ENCODE measurements at regions not wholly inside any gene's neighbourhood (a gene's known extent, or its start where the extent isn't known, plus 50 kb on each side); places are given as distances from the start of the nearest gene placed in this dataset.

DNA sequence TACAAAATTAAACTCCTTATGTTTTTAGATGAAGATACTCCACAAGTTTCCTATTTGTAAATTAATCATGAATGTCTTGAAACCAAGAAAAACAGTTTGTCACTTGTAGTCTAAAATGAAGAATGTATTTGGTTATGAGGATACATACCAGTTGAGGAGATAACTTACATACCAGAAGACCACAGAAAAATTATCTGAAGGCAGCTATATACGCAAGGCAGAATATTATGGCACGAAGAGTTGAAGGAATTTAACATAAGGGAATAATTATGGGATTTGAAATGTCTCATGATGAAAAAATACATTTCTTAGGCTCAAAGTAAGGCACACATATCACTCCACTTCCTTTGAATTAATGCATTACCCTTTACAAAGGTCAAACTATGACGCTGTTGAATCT lies 73.3 kb downstream of the IFI44 start:
- Histone ChIP-seq H2BK15ac (ENCODE audit: low read depth, low read length) (no peak overlapping the region), H2BK5ac (ENCODE audit: insufficient read length, low read length) (no peak overlapping the region), H2BK120ac (ENCODE audit: low read depth, low read length, poor library complexity, severe bottlenecking) (no peak overlapping the region), H3K4me1 (ENCODE audit: insufficient read depth, low read length) (no peaks in the 10 kb centered on the region), H3K4ac (ENCODE audit: low read depth, low read length) (no peak overlapping the region), H3K9me3 (ENCODE audit: control insufficient read depth, low read depth, low read length) (no peaks in the 10 kb centered on the region), H4K5ac (ENCODE audit: insufficient read length, low read depth, low read length) (no peak overlapping the region), H4K8ac (replicated peaks; ENCODE audit: insufficient read length, low read depth, low read length) (no peak overlapping the region), H3K79me2 (ENCODE audit: insufficient read depth, low read length) (no peaks in the 10 kb centered on the region), H3K56ac (ENCODE audit: insufficient read length, low read depth, low read length) (no peak overlapping the region), H3K27me3 (ENCODE audit: insufficient read depth, low read length) (no peaks in the 10 kb centered on the region), H3K14ac (ENCODE audit: insufficient read depth, low read length) (no peak overlapping the region), H3K4me2 (ENCODE audit: insufficient read depth, insufficient read length, low read length) (no peak overlapping the region), H3K23ac (ENCODE audit: insufficient read length, low read depth, low read length) (no peak overlapping the region), H3K9ac (ENCODE audit: extremely low read depth, insufficient read length, low read length) (no peak overlapping the region), H2AFZ (ENCODE audit: low read length) (no peak overlapping the region), H3K23me2 (ENCODE audit: insufficient read length, low read depth, low read length, poor library complexity, severe bottlenecking) (no peaks in the 10 kb centered on the region), H2AK5ac (ENCODE audit: insufficient read length, low read length) (no peak overlapping the region), H3K18ac (ENCODE audit: insufficient read length, low read depth, low read length) (no peak overlapping the region), H4K91ac (ENCODE audit: insufficient read length, low read depth, low read length) (no peak overlapping the region), H3T11ph (ENCODE audit: low read length) (no peak overlapping the region), H2BK12ac (ENCODE audit: insufficient read length, low read depth, low read length) (no peak overlapping the region), H3K79me1 (ENCODE audit: insufficient read depth, low read depth, low read length, poor library complexity, severe bottlenecking) (no peaks in the 10 kb centered on the region), H4K20me1 (ENCODE audit: control insufficient read depth, insufficient read depth, insufficient read length) (no peaks in the 10 kb centered on the region), H3K27ac (ENCODE audit: insufficient read length, low read depth, low read length) (no peak overlapping the region), H2BK20ac (ENCODE audit: low read depth, low read length, poor library complexity, severe bottlenecking) (no peak overlapping the region)
- DNase-seq, result no peak
- H3K4me1 Mint-ChIP-seq, result no peaks in the 10 kb centered on the region
- TF ChIP-seq, protein P1, sequence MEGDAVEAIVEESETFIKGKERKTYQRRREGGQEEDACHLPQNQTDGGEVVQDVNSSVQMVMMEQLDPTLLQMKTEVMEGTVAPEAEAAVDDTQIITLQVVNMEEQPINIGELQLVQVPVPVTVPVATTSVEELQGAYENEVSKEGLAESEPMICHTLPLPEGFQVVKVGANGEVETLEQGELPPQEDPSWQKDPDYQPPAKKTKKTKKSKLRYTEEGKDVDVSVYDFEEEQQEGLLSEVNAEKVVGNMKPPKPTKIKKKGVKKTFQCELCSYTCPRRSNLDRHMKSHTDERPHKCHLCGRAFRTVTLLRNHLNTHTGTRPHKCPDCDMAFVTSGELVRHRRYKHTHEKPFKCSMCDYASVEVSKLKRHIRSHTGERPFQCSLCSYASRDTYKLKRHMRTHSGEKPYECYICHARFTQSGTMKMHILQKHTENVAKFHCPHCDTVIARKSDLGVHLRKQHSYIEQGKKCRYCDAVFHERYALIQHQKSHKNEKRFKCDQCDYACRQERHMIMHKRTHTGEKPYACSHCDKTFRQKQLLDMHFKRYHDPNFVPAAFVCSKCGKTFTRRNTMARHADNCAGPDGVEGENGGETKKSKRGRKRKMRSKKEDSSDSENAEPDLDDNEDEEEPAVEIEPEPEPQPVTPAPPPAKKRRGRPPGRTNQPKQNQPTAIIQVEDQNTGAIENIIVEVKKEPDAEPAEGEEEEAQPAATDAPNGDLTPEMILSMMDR (conservative IDR thresholded peaks at IDR 0.05), result no peak
- H3K9me3 Mint-ChIP-seq, result no peaks in the 10 kb centered on the region
- no peaks in the 10 kb centered on the region for H3K27me3 Mint-ChIP-seq (ENCODE audit: low read depth)
- WGBS (ENCODE audit: extremely low coverage, insufficient read length, low lambda C conversion rate), result no CpG with 5 or more reads among the region's 3 CpGs
- no peak overlapping the region for H3K27ac Mint-ChIP-seq
- no peak overlapping the region for H3K4me3 Mint-ChIP-seq
- H3K36me3 Mint-ChIP-seq (ENCODE audit: insufficient read depth in 1 of 3, low read depth in 3 of 3), result no peaks in the 10 kb centered on the region

All from H9 (cell line).